Stimulated activated effector memory CD8-positive, alpha-beta T cell treated with anti-CD3 and anti-CD28 coated beads, Interleukin-12 subunit alpha, Interleukin-12 subunit beta, amount 100 ng/mL, for 72 hours (primary cell): ENCODE measurements at regions not wholly inside any gene's neighbourhood (a gene's known extent, or its start where the extent isn't known, plus 50 kb on each side); places are given as distances from the start of the nearest gene placed in this dataset.

ENCODE experiments used
- ATAC-seq: fragments of 150-1000 bp; cut with Tn5 transposase; 2 replicates; pipeline ENCODE4 v1.10.0; 2021
- DNase-seq, 2 donors: peaks; one replicate each; pipeline ENCODE4 v3.0.0; 2021 to 2022; ENCODE audit warnings: low spot score in 2 of 2
- H3K27ac Mint-ChIP-seq: one replicate; pipeline ENCODE4 v1.8.0; 2022; ENCODE audit warnings: mild to moderate bottlenecking, mixed read lengths
- H3K36me3 Mint-ChIP-seq: one replicate; pipeline ENCODE4 v1.8.0; 2022; ENCODE audit warnings: mild to moderate bottlenecking, mixed read lengths
- H3K4me1 Mint-ChIP-seq: one replicate; pipeline ENCODE4 v1.8.0; 2022; ENCODE audit warnings: mixed read lengths
- H3K4me3 Mint-ChIP-seq: one replicate; pipeline ENCODE4 v1.8.0; 2022; ENCODE audit warnings: mild to moderate bottlenecking, mixed read lengths
- H3K9me3 Mint-ChIP-seq: one replicate; pipeline ENCODE4 v1.8.0; 2022; ENCODE audit warnings: mixed read lengths

GRCh38 chr4:179597301-179597700 is 2155.1 kb upstream of the AGA start:
- Mint-ChIP-seq H3K4me3 (no peak overlapping the region), H3K4me1 (no peaks in the 10 kb centered on the region), H3K9me3 (peaks cover 11% of the 10 kb centered on the region), H3K36me3 (no peaks in the 10 kb centered on the region), H3K27ac (no peak overlapping the region)
- DNase-seq (no peak), ATAC-seq (no peak)

- DNase-seq (no peak), ATAC-seq (no peak)
- Mint-ChIP-seq H3K4me3 (no peak overlapping the region), H3K27ac (no peak overlapping the region), H3K36me3 (no peaks in the 10 kb centered on the region), H3K9me3 (peaks cover 6% of the 10 kb centered on the region), H3K4me1 (no peaks in the 10 kb centered on the region)
Observed at GRCh38 chr4:179601671-179602070, 2159.4 kb upstream of the AGA start.

- DNase-seq (no peak), ATAC-seq (no peak)
- Mint-ChIP-seq H3K4me3 (no peak overlapping the region), H3K27ac (no peak overlapping the region), H3K4me1 (no peaks in the 10 kb centered on the region), H3K9me3 (peaks cover 11% of the 10 kb centered on the region), H3K36me3 (no peaks in the 10 kb centered on the region)
Observed at GRCh38 chr4:179605196-179605595, 2163.0 kb upstream of the AGA start.

GRCh38 chr4:179607003-179607402 is 2164.8 kb upstream of the AGA start:
- DNase-seq = no peak
- Mint-ChIP-seq H3K36me3 (no peaks in the 10 kb centered on the region), H3K27ac (no peak overlapping the region), H3K9me3 (peaks cover 15% of the 10 kb centered on the region), H3K4me3 (no peak overlapping the region), H3K4me1 (no peaks in the 10 kb centered on the region)
- ATAC-seq = no peak

GRCh38 chr4:179615704-179616103 is 2173.5 kb upstream of the AGA start:
- DNase-seq = no peak
- Mint-ChIP-seq H3K4me1 (no peaks in the 10 kb centered on the region), H3K36me3 (no peaks in the 10 kb centered on the region), H3K4me3 (no peak overlapping the region), H3K27ac (no peak overlapping the region), H3K9me3 (peaks cover 9% of the 10 kb centered on the region)
- ATAC-seq = no peak

GRCh38 chr4:179618966-179619365 is 2176.7 kb upstream of the AGA start:
- no peak overlapping the region for H3K27ac Mint-ChIP-seq
- H3K4me1 Mint-ChIP-seq = no peaks in the 10 kb centered on the region
- peaks cover 6% of the 10 kb centered on the region for H3K9me3 Mint-ChIP-seq
- ATAC-seq = no peak
- no peak overlapping the region for H3K4me3 Mint-ChIP-seq
- DNase-seq = no peak
- H3K36me3 Mint-ChIP-seq = no peaks in the 10 kb centered on the region

- no peaks in the 10 kb centered on the region for H3K4me1 Mint-ChIP-seq
- no peaks in the 10 kb centered on the region for H3K36me3 Mint-ChIP-seq
- no peak overlapping the region for H3K4me3 Mint-ChIP-seq
- peaks cover 5% of the 10 kb centered on the region for H3K9me3 Mint-ChIP-seq
- ATAC-seq (no peak), DNase-seq (no peak)
- no peak overlapping the region for H3K27ac Mint-ChIP-seq
Observed at GRCh38 chr4:179624768-179625181, 2182.5 kb upstream of the AGA start.

- peaks cover 5% of the 10 kb centered on the region for H3K9me3 Mint-ChIP-seq
- no peak overlapping the region for H3K4me3 Mint-ChIP-seq
- ATAC-seq = no peak
- H3K27ac Mint-ChIP-seq = no peak overlapping the region
- no peaks in the 10 kb centered on the region for H3K36me3 Mint-ChIP-seq
- H3K4me1 Mint-ChIP-seq = no peaks in the 10 kb centered on the region
- DNase-seq = no peak
Observed at GRCh38 chr4:179625406-179625805, 2183.2 kb upstream of the AGA start.

- DNase-seq = no peak
- Mint-ChIP-seq H3K36me3 (no peaks in the 10 kb centered on the region), H3K27ac (no peak overlapping the region), H3K4me1 (no peaks in the 10 kb centered on the region), H3K9me3 (peaks cover 5% of the 10 kb centered on the region), H3K4me3 (no peak overlapping the region)
- no peak for ATAC-seq
Observed at GRCh38 chr4:179626687-179627086, 2184.4 kb upstream of the AGA start.

- H3K4me1 Mint-ChIP-seq = no peaks in the 10 kb centered on the region
- H3K4me3 Mint-ChIP-seq = no peak overlapping the region
- H3K36me3 Mint-ChIP-seq = no peaks in the 10 kb centered on the region
- ATAC-seq (no peak), DNase-seq (no peak)
- H3K27ac Mint-ChIP-seq = no peak overlapping the region
- peaks cover 8% of the 10 kb centered on the region for H3K9me3 Mint-ChIP-seq
Observed at GRCh38 chr4:179631321-179631720, 2189.1 kb upstream of the AGA start.

GRCh38 chr4:179634862-179635261 is 2192.6 kb upstream of the AGA start:
- Mint-ChIP-seq H3K36me3 (no peaks in the 10 kb centered on the region), H3K4me3 (no peak overlapping the region), H3K4me1 (no peaks in the 10 kb centered on the region), H3K27ac (no peak overlapping the region), H3K9me3 (peaks cover 9% of the 10 kb centered on the region)
- ATAC-seq (no peak), DNase-seq (no peak)

GRCh38 chr4:179662522-179662921 is 2220.3 kb upstream of the AGA start:
- ATAC-seq = no peak
- Mint-ChIP-seq H3K9me3 (peaks cover 20% of the 10 kb centered on the region), H3K27ac (no peak overlapping the region), H3K4me3 (no peak overlapping the region), H3K4me1 (no peaks in the 10 kb centered on the region), H3K36me3 (no peaks in the 10 kb centered on the region)
- no peak for DNase-seq

- H3K4me1 Mint-ChIP-seq = no peaks in the 10 kb centered on the region
- H3K9me3 Mint-ChIP-seq = peaks cover 20% of the 10 kb centered on the region
Observed at GRCh38 chr4:179663641-179664429, 2221.6 kb upstream of the AGA start.

GRCh38 chr4:179664430-179665027 is 2222.3 kb upstream of the AGA start:
- no peak for ATAC-seq
- no peak overlapping the region for H3K27ac Mint-ChIP-seq
- DNase-seq = no peak
- H3K4me3 Mint-ChIP-seq = no peak overlapping the region
- no peaks in the 10 kb centered on the region for H3K4me1 Mint-ChIP-seq
- peaks cover 25% of the 10 kb centered on the region for H3K9me3 Mint-ChIP-seq
- no peaks in the 10 kb centered on the region for H3K36me3 Mint-ChIP-seq

More at GRCh38 chr4:179663641-179664429, 2221.6 kb upstream of the AGA start:
- ATAC-seq = no peak
- DNase-seq = no peak
- no peaks in the 10 kb centered on the region for H3K36me3 Mint-ChIP-seq
- H3K27ac Mint-ChIP-seq = no peak overlapping the region
- H3K4me3 Mint-ChIP-seq = no peak overlapping the region

- no peak for DNase-seq
- Mint-ChIP-seq H3K4me3 (no peak overlapping the region), H3K27ac (no peak overlapping the region), H3K9me3 (peaks cover 18% of the 10 kb centered on the region), H3K4me1 (no peaks in the 10 kb centered on the region), H3K36me3 (no peaks in the 10 kb centered on the region)
- ATAC-seq = no peak
Observed at GRCh38 chr4:179666226-179666625, 2224.0 kb upstream of the AGA start.

- no peak overlapping the region for H3K27ac Mint-ChIP-seq
- no peak for DNase-seq
- no peaks in the 10 kb centered on the region for H3K4me1 Mint-ChIP-seq
- no peaks in the 10 kb centered on the region for H3K36me3 Mint-ChIP-seq
- no peak for ATAC-seq
- H3K9me3 Mint-ChIP-seq = peaks cover 19% of the 10 kb centered on the region
- H3K4me3 Mint-ChIP-seq = no peak overlapping the region
Observed at GRCh38 chr4:179671609-179672008, 2229.4 kb upstream of the AGA start.
